ENCODE measurements at regions not wholly inside any gene's neighbourhood (a gene's known extent, or its start where the extent isn't known, plus 50 kb on each side); places are given as distances from the start of the nearest gene placed in this dataset.

GRCh38 chr2:7971248-7971647, 710.6 kb upstream of the ID2 start:
- Histone ChIP-seq H3K36me3 (replicated peaks in 1 of 2) (no peaks in the 10 kb centered on the region), H3K4me1 (replicated peaks in 1 of 2) (no peaks in the 10 kb centered on the region), H3K27ac (no peak overlapping the region), H3K4me3 (no peak overlapping the region), H3K9me3 (replicated peaks in 1 of 3) (no peaks in the 10 kb centered on the region), H3K27me3 (no peaks in the 10 kb centered on the region)
- 91 to 94% (median 92%) methylated on average over 2 of the region's 2 CpGs for WGBS, 4 donors
- TF ChIP-seq POLR2A (IDR thresholded peaks at IDR 0.05): no peak
- TF ChIP-seq CTCF (IDR thresholded peaks at IDR 0.05): no peak
- intact Hi-C loops (cut with DNase I): no loop called here
- DNase-seq: no peak

- Histone ChIP-seq H3K4me1 (replicated peaks in 1 of 2) (no peaks in the 10 kb centered on the region), H3K4me3 (no peak overlapping the region), H3K36me3 (replicated peaks in 1 of 2) (no peaks in the 10 kb centered on the region), H3K27ac (no peak overlapping the region), H3K27me3 (no peaks in the 10 kb centered on the region), H3K9me3 (replicated peaks in 1 of 3) (no peaks in the 10 kb centered on the region)
- 86 to 97% (median 88%) methylated on average over 4 of the region's 4 CpGs for WGBS, 4 donors
- no peak for DNase-seq
- intact Hi-C loops (cut with DNase I): no loop called here
- no peak for TF ChIP-seq POLR2A (IDR thresholded peaks at IDR 0.05)
- TF ChIP-seq CTCF (IDR thresholded peaks at IDR 0.05): no peak
These were observed 710.0 kb upstream of the ID2 start for GRCh38 chr2:7971841-7972240.

- TF ChIP-seq CTCF (IDR thresholded peaks at IDR 0.05) (no peak), POLR2A (IDR thresholded peaks at IDR 0.05) (no peak)
- Histone ChIP-seq H3K27ac (no peak overlapping the region), H3K9me3 (replicated peaks in 1 of 3) (no peaks in the 10 kb centered on the region), H3K36me3 (replicated peaks in 1 of 2) (no peaks in the 10 kb centered on the region), H3K4me3 (no peak overlapping the region), H3K4me1 (replicated peaks in 1 of 2) (no peaks in the 10 kb centered on the region), H3K27me3 (no peaks in the 10 kb centered on the region)
- intact Hi-C loops (cut with DNase I): no loop called here
- WGBS, 4 donors: 87 to 95% (median 92%) methylated on average over 5 to 7 of the region's 7 CpGs
- DNase-seq: no peak
These were observed 709.2 kb upstream of the ID2 start for GRCh38 chr2:7972670-7973069.

GRCh38 chr2:7973801-7974480, 707.9 kb upstream of the ID2 start:
- WGBS, 4 donors: 95 to 96% (median 95%) methylated on average over 8 of the region's 8 CpGs
- H3K4me3 ChIP-seq: no peak overlapping the region
- intact Hi-C loops (cut with DNase I): no loop called here
- TF ChIP-seq CTCF (IDR thresholded peaks at IDR 0.05): no peak
- TF ChIP-seq POLR2A (IDR thresholded peaks at IDR 0.05): no peak
- DNase-seq: no peak
- no peaks in the 10 kb centered on the region for H3K4me1 ChIP-seq (replicated peaks in 1 of 2)
- H3K27me3 ChIP-seq: no peaks in the 10 kb centered on the region
- no peaks in the 10 kb centered on the region for H3K9me3 ChIP-seq (replicated peaks in 1 of 3)
- H3K27ac ChIP-seq: no peak overlapping the region
- no peaks in the 10 kb centered on the region for H3K36me3 ChIP-seq (replicated peaks in 1 of 2)

Measured in adrenal gland (tissue), 9 donors.